Thoracic aorta (tissue), 2 donors: ENCODE measurements at regions not wholly inside any gene's neighbourhood (a gene's known extent, or its start where the extent isn't known, plus 50 kb on each side); places are given as distances from the start of the nearest gene placed in this dataset.
"Not testable (repeated sequence)": the region's sequence is repeated elsewhere in the genome, so short reads cannot be mapped to it uniquely, and the experiment has no call there.

Experiments
- ATAC-seq: fragments of 150-250 bp; one replicate; pipeline ENCODE4 v1.8.0; 2017; ENCODE audit warnings: low read depth; ENCODE audit not compliant: insufficient number of reproducible peaks, low FRiP score
- DNase-seq: peaks from one replicate; pipeline ENCODE4 v3.0.0-alpha.2; 2020; ENCODE audit warnings: low spot score
- H3K27ac ChIP-seq, 2 donors: fragments of 200-600 bp; sonication (generic); 1 replicate in 1 of 2; 2 replicates in 1 of 2; pipeline ENCODE4 v1.5.1; 2016; ENCODE audit warnings: mild to moderate bottlenecking in 2 of 2, moderate library complexity in 2 of 2
- H3K27me3 ChIP-seq: fragments of 200-600 bp; sonication (generic); replicated peaks from 2 replicates; pipeline ENCODE4 v1.6.0; 2016; ENCODE audit warnings: mild to moderate bottlenecking; ENCODE audit not compliant: insufficient read depth
- H3K36me3 ChIP-seq: fragments of 200-600 bp; sonication (generic); one replicate; pipeline ENCODE4 v1.5.1; 2016
- H3K4me1 ChIP-seq, 2 donors: fragments of 200-600 bp; sonication (generic); 1 replicate in 1 of 2; 2 replicates in 1 of 2; pipeline versions ENCODE4 v1.5.1 to v1.6.0; 2016; ENCODE audit warnings: low read depth in 2 of 2, mild to moderate bottlenecking in 1 of 2; ENCODE audit not compliant: control insufficient read depth in 1 of 2
- H3K4me3 ChIP-seq: fragments of 200-600 bp; sonication (generic); 2 replicates; pipeline ENCODE4 v1.5.1; 2016; ENCODE audit warnings: mild to moderate bottlenecking
- H3K9me3 ChIP-seq: fragments of 200-600 bp; sonication (generic); 2 replicates; pipeline ENCODE4 v1.5.1; 2016
- CTCF ChIP-seq: fragments of 200-600 bp; sonication (generic); IDR thresholded peaks from one replicate; pipeline ENCODE4 v1.5.1; 2019; ENCODE audit warnings: antibody characterized with exemption

GRCh38 chr13:54033323-54033861 lies 1004.8 kb downstream of the OLFM4 start:
- no peak for DNase-seq
- TF ChIP-seq CTCF, result no peak
- H3K36me3 ChIP-seq, result no peaks in the 10 kb centered on the region
- no peak overlapping the region for H3K27ac ChIP-seq
- H3K9me3 ChIP-seq, result no peaks in the 10 kb centered on the region
- no peak overlapping the region for H3K4me3 ChIP-seq
- no peaks in the 10 kb centered on the region for H3K27me3 ChIP-seq
- no peaks in the 10 kb centered on the region for H3K4me1 ChIP-seq
- ATAC-seq, result no peak

- no peaks in the 10 kb centered on the region for H3K9me3 ChIP-seq
- no peak overlapping the region for H3K4me3 ChIP-seq
- H3K36me3 ChIP-seq, result no peaks in the 10 kb centered on the region
- DNase-seq, result no peak
- ATAC-seq, result no peak
- H3K27me3 ChIP-seq, result no peaks in the 10 kb centered on the region
- no peaks in the 10 kb centered on the region for H3K4me1 ChIP-seq
- no peak overlapping the region for H3K27ac ChIP-seq
- no peak for TF ChIP-seq CTCF
These were observed 1005.4 kb downstream of the OLFM4 start for GRCh38 chr13:54034047-54034446.

- not testable (repeated sequence) for H3K9me3 ChIP-seq, H3K27me3 ChIP-seq, H3K36me3 ChIP-seq, ATAC-seq, H3K4me1 ChIP-seq, H3K27ac ChIP-seq, DNase-seq, H3K4me3 ChIP-seq
These were observed 1028.8 kb downstream of the OLFM4 start for GRCh38 chr13:54057416-54057815.

- H3K4me3 ChIP-seq, H3K36me3 ChIP-seq, H3K27ac ChIP-seq, H3K9me3 ChIP-seq, H3K27me3 ChIP-seq, DNase-seq, ATAC-seq, H3K4me1 ChIP-seq: not testable (repeated sequence)
These were observed 1041.3 kb downstream of the OLFM4 start for GRCh38 chr13:54069958-54070357.

GRCh38 chr13:54077569-54077968 lies 1049.0 kb downstream of the OLFM4 start:
- no peak for ATAC-seq
- Histone ChIP-seq H3K36me3 (no peaks in the 10 kb centered on the region), H3K27ac (no peak overlapping the region), H3K27me3 (no peaks in the 10 kb centered on the region), H3K9me3 (no peaks in the 10 kb centered on the region), H3K4me3 (no peak overlapping the region), H3K4me1 (no peaks in the 10 kb centered on the region)
- DNase-seq, result no peak
- no peak for TF ChIP-seq CTCF

- H3K36me3 ChIP-seq, result no peaks in the 10 kb centered on the region
- H3K4me3 ChIP-seq, result no peak overlapping the region
- TF ChIP-seq CTCF, result no peak
- no peaks in the 10 kb centered on the region for H3K9me3 ChIP-seq
- DNase-seq, result no peak
- H3K27me3 ChIP-seq, result no peaks in the 10 kb centered on the region
- H3K4me1 ChIP-seq, result no peaks in the 10 kb centered on the region
- H3K27ac ChIP-seq, result no peak overlapping the region
- no peak for ATAC-seq
These were observed 1049.8 kb downstream of the OLFM4 start for GRCh38 chr13:54078271-54078870.

- H3K36me3 ChIP-seq, H3K27ac ChIP-seq, ATAC-seq, H3K4me3 ChIP-seq, H3K4me1 ChIP-seq, DNase-seq, H3K27me3 ChIP-seq, H3K9me3 ChIP-seq: not testable (repeated sequence)
These were observed 1053.7 kb downstream of the OLFM4 start for GRCh38 chr13:54082309-54082708.
